Activated CD8-positive, alpha-beta memory T cell treated with anti-CD3 and anti-CD28 coated beads, Interleukin-2, amount 10 ng/mL, durations not matched to agents 7 days and 5 days (primary cell): ENCODE measurements at regions not wholly inside any gene's neighbourhood (a gene's known extent, or its start where the extent isn't known, plus 50 kb on each side); places are given as distances from the start of the nearest gene placed in this dataset.

Experiments
- ATAC-seq: fragments of 150-1000 bp; cut with Tn5 transposase; one replicate; pipeline ENCODE4 v1.10.0; 2021; ENCODE audit warnings: moderate library complexity
- CTCF ChIA-PET: fragments of 350-600 bp; sonication (Branson Sonifier 250); formaldehyde crosslinking; loops from one replicate; lab custom pipeline; 2021; ENCODE audit warnings: antibody characterized with exemption; lab: Charles Lee
- DNase-seq: peaks from one replicate; pipeline ENCODE4 v3.0.0-alpha.2; 2020
- H3K27ac Mint-ChIP-seq: one replicate; pipeline ENCODE4 v1.8.0; 2021; ENCODE audit warnings: mild to moderate bottlenecking, mixed read lengths
- H3K27me3 Mint-ChIP-seq: one replicate; pipeline ENCODE4 v1.8.0; 2021; ENCODE audit warnings: mixed read lengths
- H3K36me3 Mint-ChIP-seq: one replicate; pipeline ENCODE4 v1.8.0; 2021; ENCODE audit warnings: mild to moderate bottlenecking, mixed read lengths
- H3K4me1 Mint-ChIP-seq: one replicate; pipeline ENCODE4 v1.8.0; 2021; ENCODE audit warnings: mixed read lengths
- H3K4me3 Mint-ChIP-seq: one replicate; pipeline ENCODE4 v1.8.0; 2021; ENCODE audit warnings: mild to moderate bottlenecking, moderate library complexity, mixed read lengths
- H3K9me3 Mint-ChIP-seq: one replicate; pipeline ENCODE4 v1.8.0; 2022; ENCODE audit warnings: low read depth, mixed read lengths

GRCh38 chr18:10055125-10055750 is 141.4 kb downstream of the VAPA start:
- Mint-ChIP-seq H3K4me3 (no peak overlapping the region), H3K36me3 (no peaks in the 10 kb centered on the region), H3K4me1 (no peaks in the 10 kb centered on the region), H3K27me3 (no peaks in the 10 kb centered on the region), H3K27ac (no peak overlapping the region), H3K9me3 (no peaks in the 10 kb centered on the region)
- ATAC-seq = no peak
- no peak for DNase-seq
- CTCF ChIA-PET = no interaction called here

- no peak for DNase-seq
- Mint-ChIP-seq H3K27me3 (no peaks in the 10 kb centered on the region), H3K4me3 (no peak overlapping the region), H3K9me3 (no peaks in the 10 kb centered on the region), H3K27ac (no peak overlapping the region), H3K4me1 (no peaks in the 10 kb centered on the region), H3K36me3 (no peaks in the 10 kb centered on the region)
- no peak for ATAC-seq
- CTCF ChIA-PET = no interaction called here
Measured at GRCh38 chr18:10056506-10056905, 142.7 kb downstream of the VAPA start.

GRCh38 chr18:10057401-10057893 is 143.6 kb downstream of the VAPA start:
- Mint-ChIP-seq H3K36me3 (no peaks in the 10 kb centered on the region), H3K9me3 (no peaks in the 10 kb centered on the region), H3K27me3 (no peaks in the 10 kb centered on the region), H3K4me1 (no peaks in the 10 kb centered on the region), H3K4me3 (no peak overlapping the region), H3K27ac (no peak overlapping the region)
- DNase-seq (no peak), ATAC-seq (no peak)
- CTCF ChIA-PET = no interaction called here

DNA sequence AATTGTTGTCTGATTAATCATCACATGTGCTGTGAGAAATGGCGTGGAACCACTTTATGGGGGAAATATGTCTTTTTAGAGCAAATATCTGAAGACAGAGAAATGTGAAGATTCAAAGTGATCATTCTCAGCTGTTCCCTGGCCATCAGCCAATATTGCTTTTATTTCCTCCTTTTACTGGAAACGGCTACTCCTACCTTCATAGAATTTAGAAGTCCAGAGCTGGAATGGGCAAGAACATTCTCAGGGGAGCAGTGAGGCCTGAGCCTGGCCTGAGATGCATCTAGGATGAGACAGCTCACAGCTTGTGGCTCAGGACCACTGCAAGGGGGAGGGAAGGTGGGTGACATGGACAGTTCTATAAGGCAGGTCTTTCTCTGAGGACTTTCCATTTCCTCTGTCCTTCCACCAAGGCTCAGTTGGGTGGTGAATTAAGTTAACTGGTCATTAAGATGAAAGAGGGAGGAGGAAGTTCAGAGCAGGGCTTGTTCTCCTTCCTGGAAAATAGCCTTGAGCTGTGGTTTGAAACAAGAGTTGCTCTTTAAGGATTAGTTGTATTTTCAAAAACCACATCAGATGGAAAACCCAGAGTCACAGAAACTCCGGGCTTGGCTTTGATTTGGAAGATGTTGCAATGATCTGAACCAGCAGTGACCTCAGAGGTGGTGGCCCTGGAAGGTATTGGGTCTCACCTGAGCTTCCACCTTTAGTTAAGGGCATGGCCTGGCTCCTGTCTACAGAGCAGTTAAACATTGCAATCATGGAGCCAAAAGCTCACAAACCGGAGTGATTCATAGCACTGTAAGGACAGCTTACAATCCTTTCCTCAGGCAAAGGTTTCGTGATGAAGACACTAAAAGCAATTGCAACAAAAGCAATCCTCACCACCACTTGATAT is 144.3 kb downstream of the VAPA start:
- no peaks in the 10 kb centered on the region for H3K4me1 Mint-ChIP-seq
- H3K36me3 Mint-ChIP-seq = no peaks in the 10 kb centered on the region
- H3K4me3 Mint-ChIP-seq = no peak overlapping the region
- no peak for ATAC-seq
- no peaks in the 10 kb centered on the region for H3K9me3 Mint-ChIP-seq
- H3K27ac Mint-ChIP-seq = no peak overlapping the region
- H3K27me3 Mint-ChIP-seq = no peaks in the 10 kb centered on the region
- DNase-seq = no peak
- CTCF ChIA-PET = no interaction called here

DNA sequence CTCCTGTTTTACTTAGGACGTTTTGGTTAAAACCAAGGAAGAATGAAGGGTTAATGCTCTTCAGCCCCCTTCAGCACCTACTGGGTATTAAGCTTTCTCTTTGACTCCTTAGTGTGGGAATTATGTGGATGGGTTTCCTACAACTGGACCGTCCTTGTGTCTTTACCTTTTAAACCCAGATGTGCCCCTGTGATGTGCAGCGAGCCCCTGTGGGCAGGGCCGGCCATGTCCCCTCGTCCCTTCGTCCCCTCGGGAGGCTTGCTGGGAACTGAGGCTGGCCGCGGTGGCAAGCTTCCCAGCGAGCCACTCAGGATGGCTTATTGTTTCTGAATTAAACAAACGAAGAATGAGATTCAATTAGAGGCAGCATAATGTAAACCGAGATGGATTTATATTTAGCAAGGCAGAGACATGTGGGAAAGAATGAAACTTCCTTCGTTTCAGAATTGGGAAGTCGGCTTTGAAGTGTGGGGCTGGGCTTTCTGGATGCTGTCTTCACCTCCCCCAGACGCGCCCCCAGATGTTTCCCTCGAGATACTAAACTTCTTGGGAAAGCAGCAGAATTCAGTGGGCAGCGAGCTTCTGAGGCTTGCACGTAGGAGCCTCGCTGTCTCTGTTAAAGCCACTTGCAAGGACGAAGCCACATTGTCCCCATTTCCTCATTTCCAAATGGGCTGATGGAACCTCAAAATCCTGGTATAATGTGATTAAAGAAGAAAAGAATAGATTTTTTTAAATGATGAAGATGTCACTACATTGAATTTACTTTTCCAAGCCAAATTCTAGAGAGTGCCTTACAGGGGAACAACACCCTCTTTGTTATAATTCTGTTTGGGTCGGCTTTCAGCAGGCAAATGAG is 146.0 kb downstream of the VAPA start:
- H3K36me3 Mint-ChIP-seq = no peaks in the 10 kb centered on the region
- no peaks in the 10 kb centered on the region for H3K27me3 Mint-ChIP-seq
- no peak for ATAC-seq
- no peaks in the 10 kb centered on the region for H3K4me1 Mint-ChIP-seq
- H3K9me3 Mint-ChIP-seq = no peaks in the 10 kb centered on the region
- no peak overlapping the region for H3K27ac Mint-ChIP-seq
- DNase-seq = no peak
- H3K4me3 Mint-ChIP-seq = no peak overlapping the region
- CTCF ChIA-PET = no interaction called here

GRCh38 chr18:10060469-10060782 is 146.6 kb downstream of the VAPA start:
- CTCF ChIA-PET = no interaction called here
- ATAC-seq (no peak), DNase-seq (no peak)
- no peaks in the 10 kb centered on the region for H3K36me3 Mint-ChIP-seq
- no peak overlapping the region for H3K4me3 Mint-ChIP-seq
- no peaks in the 10 kb centered on the region for H3K27me3 Mint-ChIP-seq
- no peak overlapping the region for H3K27ac Mint-ChIP-seq
- no peaks in the 10 kb centered on the region for H3K4me1 Mint-ChIP-seq
- H3K9me3 Mint-ChIP-seq = no peaks in the 10 kb centered on the region

- Mint-ChIP-seq H3K4me1 (no peaks in the 10 kb centered on the region), H3K9me3 (no peaks in the 10 kb centered on the region), H3K27me3 (no peaks in the 10 kb centered on the region), H3K36me3 (no peaks in the 10 kb centered on the region), H3K4me3 (no peak overlapping the region), H3K27ac (no peak overlapping the region)
- CTCF ChIA-PET = no interaction called here
- ATAC-seq (no peak), DNase-seq (no peak)
Measured at GRCh38 chr18:10060841-10061240, 147.0 kb downstream of the VAPA start.

DNA sequence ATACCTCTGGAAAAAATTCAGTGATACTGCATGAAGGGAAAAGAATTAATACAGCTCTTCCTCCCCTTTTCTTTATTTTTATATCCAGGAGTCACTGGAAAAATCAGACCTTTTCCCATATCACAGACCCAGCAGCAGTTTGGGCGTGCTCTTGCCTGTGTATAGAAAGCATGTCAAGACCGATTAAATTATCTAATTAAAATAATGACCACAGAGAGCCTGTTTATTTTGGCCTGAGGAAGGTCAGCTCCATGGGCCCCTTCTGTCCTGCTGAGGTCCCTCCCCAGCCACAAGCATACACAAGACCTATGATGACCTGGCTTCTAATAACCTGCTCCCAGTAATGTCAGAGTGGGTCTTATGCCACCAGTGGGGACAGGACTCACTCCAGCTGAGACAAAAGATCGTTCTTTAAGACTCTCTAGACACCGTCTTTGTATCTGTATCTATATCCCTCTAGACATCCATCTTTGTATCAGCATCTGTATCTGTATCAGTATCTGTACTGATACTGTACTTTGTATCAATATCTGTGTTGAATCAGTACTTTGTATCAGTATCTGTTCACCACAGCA is 147.8 kb downstream of the VAPA start:
- CTCF ChIA-PET = no interaction called here
- Mint-ChIP-seq H3K4me1 (no peaks in the 10 kb centered on the region), H3K27me3 (no peaks in the 10 kb centered on the region), H3K4me3 (no peak overlapping the region), H3K36me3 (no peaks in the 10 kb centered on the region), H3K27ac (no peak overlapping the region), H3K9me3 (no peaks in the 10 kb centered on the region)
- DNase-seq = no peak
- no peak for ATAC-seq

DNA sequence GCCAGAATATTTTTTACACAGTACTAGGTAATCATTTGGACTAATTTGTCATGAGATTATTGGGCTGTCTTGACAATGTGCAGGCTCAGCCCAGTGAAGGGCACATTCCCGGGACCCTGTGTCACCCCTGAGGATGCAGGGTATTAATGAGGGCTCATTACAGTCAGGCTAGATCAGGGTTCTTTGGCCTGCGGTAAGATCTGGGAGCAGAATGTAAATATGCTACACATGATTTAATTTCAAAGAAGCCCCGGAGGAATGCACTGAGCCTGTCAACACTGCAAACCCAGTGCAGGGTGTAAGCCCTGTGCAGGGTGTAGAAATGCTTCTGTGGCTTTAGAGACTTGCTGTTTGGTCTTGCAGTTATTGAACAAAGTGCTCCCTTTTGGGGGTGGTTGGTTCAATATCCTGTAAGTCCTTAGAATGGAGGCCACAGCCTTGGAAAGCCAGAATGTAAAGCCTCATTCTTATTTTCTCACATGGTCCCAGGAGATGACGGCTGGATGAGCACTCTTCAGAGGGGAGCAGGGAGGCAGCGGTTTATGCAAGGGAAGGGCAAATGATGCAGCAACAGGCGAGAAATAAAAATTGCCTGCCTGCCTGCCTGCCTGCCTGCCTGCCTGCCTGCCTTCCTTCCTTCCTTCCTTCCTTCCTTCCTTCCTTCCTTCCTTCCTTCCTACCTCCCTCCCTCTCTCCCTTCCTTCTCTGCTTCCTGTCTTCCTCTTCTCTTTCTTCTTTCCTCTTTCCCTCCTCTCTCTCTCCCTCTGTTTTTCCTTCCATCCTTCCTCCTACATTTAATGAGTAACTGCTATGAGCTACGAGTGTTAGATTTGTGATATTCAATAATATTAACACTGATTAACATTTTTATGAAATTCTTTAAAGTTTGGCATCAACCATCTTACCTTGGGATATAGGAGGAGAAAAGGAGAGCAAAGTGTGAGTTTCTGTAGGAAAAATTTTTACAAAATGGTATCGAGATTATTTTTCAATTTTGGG is 148.8 kb downstream of the VAPA start:
- Mint-ChIP-seq H3K9me3 (no peaks in the 10 kb centered on the region), H3K27me3 (no peaks in the 10 kb centered on the region), H3K4me3 (no peak overlapping the region), H3K27ac (no peak overlapping the region), H3K36me3 (no peaks in the 10 kb centered on the region), H3K4me1 (no peaks in the 10 kb centered on the region)
- no peak for ATAC-seq
- CTCF ChIA-PET = no interaction called here
- no peak for DNase-seq

DNA sequence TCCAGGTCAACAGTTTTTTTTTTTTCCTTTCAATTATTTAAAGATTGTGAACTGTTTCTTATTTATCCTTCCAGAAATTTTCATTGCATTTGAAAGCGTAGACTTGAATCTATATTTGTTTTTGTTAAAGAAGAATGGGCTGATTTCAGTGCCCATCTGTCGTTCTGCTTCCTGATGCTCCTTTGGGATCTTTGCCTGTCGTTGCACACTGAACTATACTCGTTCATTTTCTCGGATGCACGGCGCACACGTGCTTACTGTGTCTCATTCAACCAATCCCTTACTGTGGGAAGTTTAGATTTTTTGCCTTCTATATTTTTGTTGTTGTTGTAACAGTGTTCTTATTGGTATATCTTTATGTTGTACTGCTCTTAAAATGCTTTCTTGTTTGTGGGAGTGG is 149.7 kb downstream of the VAPA start:
- CTCF ChIA-PET = no interaction called here
- no peak overlapping the region for H3K4me3 Mint-ChIP-seq
- H3K4me1 Mint-ChIP-seq = no peaks in the 10 kb centered on the region
- ATAC-seq (no peak), DNase-seq (no peak)
- H3K27me3 Mint-ChIP-seq = no peaks in the 10 kb centered on the region
- no peaks in the 10 kb centered on the region for H3K9me3 Mint-ChIP-seq
- no peak overlapping the region for H3K27ac Mint-ChIP-seq
- no peaks in the 10 kb centered on the region for H3K36me3 Mint-ChIP-seq

- Mint-ChIP-seq H3K9me3 (no peaks in the 10 kb centered on the region), H3K36me3 (no peaks in the 10 kb centered on the region), H3K27me3 (no peaks in the 10 kb centered on the region), H3K4me3 (no peak overlapping the region), H3K4me1 (no peaks in the 10 kb centered on the region), H3K27ac (no peak overlapping the region)
- no peak for DNase-seq
- ATAC-seq = no peak
- CTCF ChIA-PET = no interaction called here
Measured at GRCh38 chr18:10064267-10064666, 150.5 kb downstream of the VAPA start.

DNA sequence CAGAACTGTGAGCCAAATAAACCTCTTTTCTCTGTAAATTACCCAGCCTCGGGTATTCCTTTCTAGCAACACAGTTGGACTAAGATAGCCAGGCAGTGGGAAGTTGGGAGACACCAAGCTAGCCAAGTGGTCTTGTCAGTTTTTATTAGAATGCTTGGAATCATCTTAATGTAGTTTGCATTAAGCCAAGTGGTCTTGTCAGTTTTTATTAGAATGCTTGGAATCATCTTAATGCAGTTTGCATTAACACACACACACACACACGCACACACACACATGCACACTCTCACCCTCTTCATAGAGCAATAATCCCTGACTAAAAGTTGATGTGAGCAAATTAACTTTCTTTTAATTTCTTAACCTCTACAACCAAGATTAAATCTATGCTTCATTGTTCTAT is 151.5 kb downstream of the VAPA start:
- no peaks in the 10 kb centered on the region for H3K9me3 Mint-ChIP-seq
- H3K27me3 Mint-ChIP-seq = no peaks in the 10 kb centered on the region
- no peak for ATAC-seq
- CTCF ChIA-PET = no interaction called here
- no peak for DNase-seq
- no peak overlapping the region for H3K27ac Mint-ChIP-seq
- no peaks in the 10 kb centered on the region for H3K36me3 Mint-ChIP-seq
- no peaks in the 10 kb centered on the region for H3K4me1 Mint-ChIP-seq
- no peak overlapping the region for H3K4me3 Mint-ChIP-seq
